HepG2 (cell line): ENCODE measurements at regions not wholly inside any gene's neighbourhood (a gene's known extent, or its start where the extent isn't known, plus 50 kb on each side); places are given as distances from the start of the nearest gene placed in this dataset.

Experiments used
- FOXA3 ChIP-seq: IDR thresholded peaks from 2 replicates; pipeline ENCODE4 v1.6.1; 2016; ENCODE audit warnings: missing genetic modification reagents, missing compliant biosample characterization
- POLR2AphosphoS5 ChIP-seq: IDR thresholded peaks from 2 replicates; pipeline ENCODE4 v1.6.1; 2012; ENCODE audit warnings: low read depth, low read length
- RAD21 ChIP-seq: fragments of 450-650 bp; formaldehyde crosslinking; IDR thresholded peaks from 2 replicates; pipeline ENCODE4 v1.5.0; 2020; ENCODE audit warnings: mild to moderate bottlenecking
- TBP ChIP-seq: sonication (generic); formaldehyde crosslinking; IDR thresholded peaks from 2 replicates; pipeline ENCODE4 v1.5.0; 2020; ENCODE audit warnings: missing genetic modification reagents
- ZBTB26 ChIP-seq: IDR thresholded peaks from 2 replicates; pipeline ENCODE4 v1.6.1; 2016; ENCODE audit warnings: missing compliant biosample characterization, missing genetic modification reagents, borderline replicate concordance
- ZC3H4 ChIP-seq: sonication (generic); formaldehyde crosslinking; IDR thresholded peaks from 2 replicates; pipeline ENCODE4 v1.4.0; 2020; ENCODE audit warnings: missing genetic modification reagents, borderline replicate concordance
- TF ChIP-seq, protein P1 (sequence below): sonication (generic); formaldehyde crosslinking; IDR thresholded peaks from 2 replicates; pipeline ENCODE4 v1.5.0; 2020; ENCODE audit warnings: mild to moderate bottlenecking, missing genetic modification reagents, moderate library complexity
- TF ChIP-seq, protein P2 (sequence below): sonication (generic); formaldehyde crosslinking; conservative IDR thresholded peaks from 2 replicates; pipeline ENCODE4 v1.8.0; 2022; ENCODE audit warnings: low read depth, missing genetic modification reagents
- TF ChIP-seq, protein P3 (sequence below): sonication (generic); formaldehyde crosslinking; IDR thresholded peaks from 2 replicates; pipeline ENCODE4 v1.9.0; 2021; ENCODE audit warnings: missing genetic modification reagents, borderline replicate concordance
- TF ChIP-seq, protein P4 (sequence below): sonication (generic); formaldehyde crosslinking; IDR thresholded peaks from 2 replicates; pipeline ENCODE4 v1.4.0; 2020; ENCODE audit warnings: low read depth, mild to moderate bottlenecking, missing genetic modification reagents

GRCh38 chr2:8289111-8289510 lies 392.7 kb upstream of the ID2 start:
- TF ChIP-seq, protein P1, sequence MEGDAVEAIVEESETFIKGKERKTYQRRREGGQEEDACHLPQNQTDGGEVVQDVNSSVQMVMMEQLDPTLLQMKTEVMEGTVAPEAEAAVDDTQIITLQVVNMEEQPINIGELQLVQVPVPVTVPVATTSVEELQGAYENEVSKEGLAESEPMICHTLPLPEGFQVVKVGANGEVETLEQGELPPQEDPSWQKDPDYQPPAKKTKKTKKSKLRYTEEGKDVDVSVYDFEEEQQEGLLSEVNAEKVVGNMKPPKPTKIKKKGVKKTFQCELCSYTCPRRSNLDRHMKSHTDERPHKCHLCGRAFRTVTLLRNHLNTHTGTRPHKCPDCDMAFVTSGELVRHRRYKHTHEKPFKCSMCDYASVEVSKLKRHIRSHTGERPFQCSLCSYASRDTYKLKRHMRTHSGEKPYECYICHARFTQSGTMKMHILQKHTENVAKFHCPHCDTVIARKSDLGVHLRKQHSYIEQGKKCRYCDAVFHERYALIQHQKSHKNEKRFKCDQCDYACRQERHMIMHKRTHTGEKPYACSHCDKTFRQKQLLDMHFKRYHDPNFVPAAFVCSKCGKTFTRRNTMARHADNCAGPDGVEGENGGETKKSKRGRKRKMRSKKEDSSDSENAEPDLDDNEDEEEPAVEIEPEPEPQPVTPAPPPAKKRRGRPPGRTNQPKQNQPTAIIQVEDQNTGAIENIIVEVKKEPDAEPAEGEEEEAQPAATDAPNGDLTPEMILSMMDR = no peak
- TF ChIP-seq, protein P2, sequence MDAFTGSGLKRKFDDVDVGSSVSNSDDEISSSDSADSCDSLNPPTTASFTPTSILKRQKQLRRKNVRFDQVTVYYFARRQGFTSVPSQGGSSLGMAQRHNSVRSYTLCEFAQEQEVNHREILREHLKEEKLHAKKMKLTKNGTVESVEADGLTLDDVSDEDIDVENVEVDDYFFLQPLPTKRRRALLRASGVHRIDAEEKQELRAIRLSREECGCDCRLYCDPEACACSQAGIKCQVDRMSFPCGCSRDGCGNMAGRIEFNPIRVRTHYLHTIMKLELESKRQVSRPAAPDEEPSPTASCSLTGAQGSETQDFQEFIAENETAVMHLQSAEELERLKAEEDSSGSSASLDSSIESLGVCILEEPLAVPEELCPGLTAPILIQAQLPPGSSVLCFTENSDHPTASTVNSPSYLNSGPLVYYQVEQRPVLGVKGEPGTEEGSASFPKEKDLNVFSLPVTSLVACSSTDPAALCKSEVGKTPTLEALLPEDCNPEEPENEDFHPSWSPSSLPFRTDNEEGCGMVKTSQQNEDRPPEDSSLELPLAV (CRISPR knock-in tag) = no peak
- TF ChIP-seq FOXA3 (CRISPR knock-in tag) (no peak), ZBTB26 (no peak), POLR2AphosphoS5 (no peak), ZC3H4 (no peak), TBP (CRISPR knock-in tag) (no peak), RAD21 (CRISPR knock-in tag) (no peak)
- TF ChIP-seq, protein P3, sequence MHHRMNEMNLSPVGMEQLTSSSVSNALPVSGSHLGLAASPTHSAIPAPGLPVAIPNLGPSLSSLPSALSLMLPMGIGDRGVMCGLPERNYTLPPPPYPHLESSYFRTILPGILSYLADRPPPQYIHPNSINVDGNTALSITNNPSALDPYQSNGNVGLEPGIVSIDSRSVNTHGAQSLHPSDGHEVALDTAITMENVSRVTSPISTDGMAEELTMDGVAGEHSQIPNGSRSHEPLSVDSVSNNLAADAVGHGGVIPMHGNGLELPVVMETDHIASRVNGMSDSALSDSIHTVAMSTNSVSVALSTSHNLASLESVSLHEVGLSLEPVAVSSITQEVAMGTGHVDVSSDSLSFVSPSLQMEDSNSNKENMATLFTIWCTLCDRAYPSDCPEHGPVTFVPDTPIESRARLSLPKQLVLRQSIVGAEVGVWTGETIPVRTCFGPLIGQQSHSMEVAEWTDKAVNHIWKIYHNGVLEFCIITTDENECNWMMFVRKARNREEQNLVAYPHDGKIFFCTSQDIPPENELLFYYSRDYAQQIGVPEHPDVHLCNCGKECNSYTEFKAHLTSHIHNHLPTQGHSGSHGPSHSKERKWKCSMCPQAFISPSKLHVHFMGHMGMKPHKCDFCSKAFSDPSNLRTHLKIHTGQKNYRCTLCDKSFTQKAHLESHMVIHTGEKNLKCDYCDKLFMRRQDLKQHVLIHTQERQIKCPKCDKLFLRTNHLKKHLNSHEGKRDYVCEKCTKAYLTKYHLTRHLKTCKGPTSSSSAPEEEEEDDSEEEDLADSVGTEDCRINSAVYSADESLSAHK (CRISPR knock-in tag) = no peak
- TF ChIP-seq, protein P4, sequence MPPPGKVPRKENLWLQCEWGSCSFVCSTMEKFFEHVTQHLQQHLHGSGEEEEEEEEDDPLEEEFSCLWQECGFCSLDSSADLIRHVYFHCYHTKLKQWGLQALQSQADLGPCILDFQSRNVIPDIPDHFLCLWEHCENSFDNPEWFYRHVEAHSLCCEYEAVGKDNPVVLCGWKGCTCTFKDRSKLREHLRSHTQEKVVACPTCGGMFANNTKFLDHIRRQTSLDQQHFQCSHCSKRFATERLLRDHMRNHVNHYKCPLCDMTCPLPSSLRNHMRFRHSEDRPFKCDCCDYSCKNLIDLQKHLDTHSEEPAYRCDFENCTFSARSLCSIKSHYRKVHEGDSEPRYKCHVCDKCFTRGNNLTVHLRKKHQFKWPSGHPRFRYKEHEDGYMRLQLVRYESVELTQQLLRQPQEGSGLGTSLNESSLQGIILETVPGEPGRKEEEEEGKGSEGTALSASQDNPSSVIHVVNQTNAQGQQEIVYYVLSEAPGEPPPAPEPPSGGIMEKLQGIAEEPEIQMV = no peak
